NCI-H1048 (cell line): ENCODE measurements at regions not wholly inside any gene's neighbourhood (a gene's known extent, or its start where the extent isn't known, plus 50 kb on each side); places are given as distances from the start of the nearest gene placed in this dataset.

ENCODE experiments used
- DNase-seq: peaks from one replicate; lab custom pipeline; 2025; lab: John Stamatoyannopoulos, UW

DNA sequence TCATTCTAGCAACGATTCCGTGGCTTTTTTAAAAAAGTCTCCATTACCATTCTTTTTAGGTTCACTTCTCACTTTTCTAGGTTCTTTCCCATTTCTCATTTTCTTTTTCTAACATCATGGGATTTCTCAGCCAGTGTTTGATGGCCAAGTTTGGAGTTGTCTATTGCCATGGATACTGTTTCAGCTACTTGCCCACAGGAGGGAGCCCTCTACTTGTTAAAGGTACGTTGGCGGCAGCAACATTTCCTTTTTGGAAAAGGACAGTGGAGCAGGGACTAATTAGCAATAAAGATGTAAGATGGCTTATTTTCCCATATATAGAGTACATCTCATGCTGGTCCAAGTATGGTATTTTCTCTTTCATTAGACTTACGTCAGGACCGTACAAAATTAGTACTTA lies 2257.5 kb upstream of the C9orf72 start:
- DNase-seq = no peak

DNA sequence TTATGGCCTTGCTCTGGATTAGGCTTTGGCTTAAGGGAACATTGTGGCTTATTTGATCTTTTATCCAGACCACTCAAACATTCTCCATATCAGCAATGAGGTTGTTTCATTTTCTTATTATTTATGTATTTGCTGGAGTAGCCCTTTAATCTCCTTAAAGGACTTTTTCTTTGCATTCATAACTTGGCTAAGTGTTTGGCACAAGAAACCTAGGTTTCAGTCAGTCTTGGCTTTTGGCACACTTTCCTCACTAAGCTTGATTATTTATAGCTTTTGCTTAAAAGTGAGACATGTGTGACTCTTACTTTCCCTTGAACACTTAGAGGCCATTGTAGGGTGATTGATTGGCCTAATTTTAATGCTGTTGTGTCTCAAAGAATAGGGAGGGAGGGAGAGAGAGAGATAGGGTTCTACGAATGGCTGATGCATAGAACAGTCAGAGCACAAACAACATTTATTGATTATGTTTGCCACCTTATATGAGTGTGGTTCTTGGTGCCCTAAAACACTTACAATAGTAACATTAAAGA lies 2265.3 kb upstream of the C9orf72 start:
- no peak for DNase-seq

DNA sequence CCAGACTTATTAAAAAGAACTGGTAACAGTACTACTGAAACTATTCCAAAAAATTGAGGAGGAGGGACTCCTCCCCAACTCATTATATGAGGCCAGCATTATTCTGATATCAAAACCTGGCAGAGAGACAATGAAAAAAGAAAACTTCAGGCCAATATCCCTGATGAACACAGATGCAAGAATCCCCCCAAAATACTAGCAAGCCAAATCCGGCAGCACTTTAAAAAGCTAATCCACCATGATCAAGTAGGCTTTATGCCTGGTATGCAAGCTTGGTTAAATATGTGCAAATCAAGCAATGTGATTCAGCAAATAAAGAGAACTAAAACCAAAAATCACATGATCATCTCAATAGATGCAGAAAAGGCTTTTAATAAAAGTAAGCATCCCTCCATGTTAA lies 2271.0 kb upstream of the C9orf72 start:
- DNase-seq = no peak

DNA sequence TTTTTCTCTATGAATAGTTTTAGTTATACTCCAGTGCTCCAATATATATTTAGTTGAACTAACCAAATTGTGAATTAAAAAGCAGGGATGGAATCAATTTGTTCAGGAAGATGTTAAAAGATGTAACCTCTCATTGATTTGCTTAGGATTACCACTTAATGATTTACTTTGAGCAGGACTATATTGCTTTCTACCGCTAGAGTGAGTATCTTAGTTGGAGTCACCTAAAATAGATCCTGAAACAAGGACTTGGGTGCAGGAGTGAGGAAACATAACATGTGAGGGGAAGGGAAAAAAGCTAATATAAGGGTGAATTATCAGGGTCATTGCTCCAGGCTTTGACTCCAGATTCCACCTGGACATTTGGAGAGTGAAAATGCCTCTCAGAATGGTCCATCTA lies 2277.4 kb upstream of the C9orf72 start:
- DNase-seq = no peak

DNA sequence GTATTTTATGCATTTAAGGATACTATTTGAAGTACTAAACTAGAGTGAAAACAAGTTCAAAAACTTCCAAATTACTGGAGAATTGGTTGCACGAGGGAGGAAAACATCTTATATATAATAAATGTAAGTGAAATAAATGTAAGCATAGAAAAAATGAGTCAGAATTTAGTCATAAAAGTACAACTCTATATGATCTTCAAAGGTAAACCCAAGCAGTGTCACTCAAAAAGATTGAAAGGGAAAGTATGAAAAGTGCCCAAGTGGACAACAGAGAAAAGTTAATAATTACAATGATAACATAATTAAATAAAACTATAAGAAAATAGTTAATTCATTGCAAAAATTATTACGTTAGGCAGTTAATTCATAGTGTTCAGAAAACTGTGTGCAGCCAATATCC lies 2288.5 kb upstream of the C9orf72 start:
- DNase-seq = no peak

DNA sequence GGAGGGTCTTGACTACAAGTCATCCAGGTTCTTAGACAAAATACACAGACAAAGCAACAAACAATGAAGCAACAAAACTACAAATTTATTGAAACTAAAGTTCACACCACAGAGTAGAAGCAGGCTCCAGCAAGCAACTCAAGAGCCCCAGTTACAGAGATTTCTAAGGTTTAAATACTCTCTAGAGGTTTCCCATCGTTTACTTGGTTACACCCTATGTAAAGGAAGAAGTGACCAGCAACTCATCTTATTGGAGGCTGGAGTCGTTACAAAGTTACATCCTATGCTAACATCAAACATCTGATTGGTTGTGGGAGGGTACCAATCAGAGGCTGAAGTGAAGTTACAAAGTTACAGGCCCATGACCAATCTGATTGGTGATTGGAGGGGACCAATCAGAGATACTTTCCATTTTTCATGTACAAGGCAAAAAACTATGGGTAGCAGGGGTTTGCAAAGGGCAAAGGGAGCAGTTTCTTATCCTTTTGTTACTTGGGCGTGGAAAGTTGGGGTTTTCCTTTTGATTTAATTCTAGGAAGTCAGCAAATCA lies 2292.6 kb upstream of the C9orf72 start:
- DNase-seq = no peak

DNA sequence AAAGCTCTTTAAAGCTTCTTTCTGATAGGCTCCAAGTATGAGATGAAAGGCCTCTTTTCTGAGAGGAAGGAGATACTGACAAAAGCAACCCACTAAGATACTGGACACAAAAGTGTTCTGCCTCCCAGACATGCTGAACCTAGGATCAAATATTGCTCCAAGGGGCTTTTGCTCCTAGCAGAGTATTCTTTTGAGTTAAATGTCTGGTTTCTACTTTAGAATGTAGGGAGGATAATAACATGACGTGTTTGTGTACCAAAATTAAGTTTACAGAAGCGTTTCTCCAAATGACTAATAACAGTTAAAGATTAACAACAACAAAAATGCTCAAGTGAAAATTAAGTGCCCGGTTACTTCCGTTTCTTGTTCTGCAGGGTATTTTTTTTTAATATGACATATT lies 2293.3 kb upstream of the C9orf72 start:
- DNase-seq = no peak

DNA sequence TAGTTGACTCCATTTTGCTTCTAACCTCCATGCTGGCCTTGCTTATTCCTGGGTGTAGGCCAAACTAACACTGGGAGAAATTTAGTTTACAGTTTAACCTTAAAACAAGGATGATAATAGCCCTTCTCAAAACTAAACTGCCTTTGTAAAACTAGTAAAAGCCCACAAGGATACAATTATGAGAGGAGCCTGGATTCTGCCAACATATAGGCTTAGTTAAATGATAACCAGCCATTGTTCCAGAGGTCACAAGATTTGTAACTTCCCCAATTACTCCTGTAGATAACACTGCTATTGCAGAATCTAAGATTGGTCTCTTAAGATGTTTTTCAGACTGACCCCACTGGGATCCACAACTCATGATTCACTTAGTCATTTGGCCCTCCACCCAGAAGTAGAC lies 2300.3 kb upstream of the C9orf72 start:
- DNase-seq = no peak

DNA sequence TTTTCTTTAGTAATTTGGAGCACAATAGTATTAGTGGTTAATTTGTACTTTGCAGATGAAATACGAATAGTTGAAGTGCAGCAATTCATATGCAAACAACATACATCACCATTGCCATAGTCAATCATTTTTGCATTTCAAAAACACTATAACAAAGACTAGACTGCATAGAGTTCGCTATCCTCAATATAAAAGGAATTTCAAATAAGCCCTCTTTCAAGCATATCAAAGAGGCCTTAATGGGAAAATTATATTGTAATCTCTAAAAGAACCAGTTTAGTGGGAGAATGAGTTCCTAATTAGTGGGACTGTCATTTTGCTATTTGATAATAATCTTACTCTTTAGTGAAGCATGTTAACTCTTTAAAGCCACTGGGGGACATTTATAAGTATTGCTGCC lies 2302.3 kb upstream of the C9orf72 start:
- no peak for DNase-seq

DNA sequence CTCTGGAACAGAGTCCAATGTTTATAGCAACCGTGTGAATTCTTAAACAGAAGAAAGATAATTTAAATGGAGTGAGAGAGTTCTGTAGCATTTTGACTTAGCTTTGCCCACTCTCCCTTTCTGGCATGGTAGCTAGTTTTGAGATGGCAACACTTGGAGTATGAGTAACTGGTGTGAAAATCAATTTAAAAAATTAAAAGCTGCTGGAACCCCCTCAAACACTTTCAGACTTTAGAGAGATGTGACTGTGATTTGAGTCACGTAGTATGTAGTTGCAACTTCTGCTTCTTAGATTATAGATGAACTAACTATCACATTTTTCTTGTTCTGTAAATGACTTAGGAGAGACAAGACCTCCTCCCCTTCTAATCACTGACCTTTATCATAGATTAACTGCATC lies 2309.5 kb upstream of the C9orf72 start:
- no peak for DNase-seq

DNA sequence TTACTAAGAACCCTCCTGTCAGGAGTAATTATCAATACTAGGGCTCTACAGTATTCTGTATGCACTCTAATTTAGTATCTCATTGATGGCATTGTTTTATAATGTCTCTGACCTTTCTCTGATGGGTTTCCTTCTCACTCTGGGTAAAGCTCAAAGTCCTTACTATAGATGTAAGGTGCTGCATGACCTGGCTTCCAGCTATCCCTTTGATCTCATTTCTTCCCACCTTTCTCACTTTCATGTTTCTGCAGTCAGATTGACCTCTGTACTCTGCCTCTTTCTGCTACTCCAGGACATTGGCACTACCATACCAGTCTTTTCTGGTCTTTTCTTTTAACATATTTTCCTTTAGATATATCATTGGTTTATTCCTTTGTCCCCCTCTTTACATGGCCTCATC lies 2332.8 kb upstream of the C9orf72 start:
- DNase-seq = no peak

DNA sequence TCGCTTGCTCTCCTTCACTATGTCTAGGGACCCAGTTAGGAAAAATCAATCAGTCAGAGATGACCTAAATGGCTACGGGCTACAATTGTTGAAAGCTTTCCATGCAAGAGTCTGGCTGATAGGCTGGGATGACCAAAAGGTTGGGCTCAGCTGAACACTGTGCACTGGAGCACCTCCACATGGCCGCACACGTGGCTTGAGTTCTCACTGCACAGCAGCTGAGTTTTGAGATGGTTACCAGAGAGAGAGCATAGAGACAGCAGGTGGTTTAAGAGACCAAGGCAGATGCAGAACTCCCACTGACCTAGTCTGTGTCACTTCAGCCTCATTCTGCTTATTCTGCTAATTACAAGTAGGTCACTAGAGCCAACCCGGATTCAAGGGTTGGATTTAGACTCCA lies 2354.8 kb upstream of the C9orf72 start:
- no peak for DNase-seq

DNA sequence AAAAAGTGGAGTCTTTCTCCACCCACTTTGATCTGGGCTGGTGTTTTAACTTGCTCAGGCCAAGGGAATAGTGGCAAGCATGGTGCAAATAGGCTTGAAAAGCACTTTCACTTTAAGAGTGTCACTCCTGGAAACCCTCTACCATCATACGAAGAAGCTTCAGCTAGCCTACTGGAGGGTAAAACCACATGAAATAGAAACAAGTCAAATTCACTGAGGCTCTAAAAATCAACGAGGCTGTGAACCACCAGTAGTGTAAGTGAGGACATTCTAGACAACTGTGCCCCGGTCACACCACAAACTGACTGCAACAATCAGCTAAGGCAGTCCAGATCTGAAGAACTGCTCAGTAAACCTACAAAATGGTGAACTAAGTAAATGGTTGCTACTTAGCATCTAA lies 2366.3 kb upstream of the C9orf72 start:
- no peak for DNase-seq

DNA sequence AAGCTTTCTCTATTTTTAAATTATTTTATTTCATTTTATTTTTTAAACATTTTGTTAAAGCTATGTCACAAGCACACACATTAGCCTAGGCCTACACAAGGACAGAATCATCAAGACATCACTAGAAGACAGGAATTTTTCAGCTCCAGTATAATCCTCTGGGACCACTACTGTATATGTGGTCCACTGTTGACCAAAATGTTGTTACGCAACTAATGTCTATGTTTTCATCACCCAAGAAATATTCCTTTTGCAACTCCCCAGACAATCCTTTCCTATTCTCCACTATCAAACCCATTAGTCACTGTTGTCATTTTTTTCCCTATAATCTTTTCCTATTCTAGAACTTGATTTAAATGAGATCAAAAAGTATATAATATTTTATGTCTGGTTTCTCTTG lies 2371.7 kb upstream of the C9orf72 start:
- DNase-seq = no peak

DNA sequence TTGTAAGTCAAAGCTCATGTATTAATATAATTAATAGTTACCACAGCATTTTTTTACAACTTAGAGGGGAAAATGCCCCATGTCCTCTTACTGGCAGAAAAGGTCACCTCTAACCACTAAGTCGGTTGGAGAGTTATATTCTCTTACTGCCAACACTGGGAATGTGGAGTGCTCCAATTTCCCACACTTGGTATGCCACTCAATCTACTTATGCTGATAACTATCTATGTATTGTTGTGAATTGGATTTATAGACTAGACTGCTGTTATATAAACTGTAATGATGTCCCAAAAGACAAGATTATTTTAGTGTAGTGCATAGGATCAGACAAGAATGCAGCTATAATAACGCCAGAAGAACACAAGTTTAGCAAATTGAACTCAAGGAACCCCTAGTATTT lies 2385.2 kb upstream of the C9orf72 start:
- DNase-seq = no peak

DNA sequence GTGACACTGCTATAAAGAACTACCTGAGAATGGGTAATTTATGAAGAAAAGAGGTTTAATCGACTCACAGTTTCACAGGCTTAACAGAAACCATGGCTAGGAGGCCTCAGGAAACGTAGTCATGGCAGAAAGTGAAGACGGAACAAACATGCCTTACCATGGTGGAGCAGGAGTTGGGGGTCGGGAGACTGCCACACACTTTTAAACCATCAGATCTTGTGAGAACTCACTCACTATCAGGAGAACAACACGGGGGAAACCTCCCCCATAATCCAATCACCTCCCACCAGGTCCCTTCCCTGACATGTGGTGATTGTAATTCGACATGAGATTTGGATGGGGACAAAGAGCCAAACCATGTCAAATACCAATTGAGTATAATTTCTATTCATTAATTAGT lies 2392.6 kb upstream of the C9orf72 start:
- no peak for DNase-seq

DNA sequence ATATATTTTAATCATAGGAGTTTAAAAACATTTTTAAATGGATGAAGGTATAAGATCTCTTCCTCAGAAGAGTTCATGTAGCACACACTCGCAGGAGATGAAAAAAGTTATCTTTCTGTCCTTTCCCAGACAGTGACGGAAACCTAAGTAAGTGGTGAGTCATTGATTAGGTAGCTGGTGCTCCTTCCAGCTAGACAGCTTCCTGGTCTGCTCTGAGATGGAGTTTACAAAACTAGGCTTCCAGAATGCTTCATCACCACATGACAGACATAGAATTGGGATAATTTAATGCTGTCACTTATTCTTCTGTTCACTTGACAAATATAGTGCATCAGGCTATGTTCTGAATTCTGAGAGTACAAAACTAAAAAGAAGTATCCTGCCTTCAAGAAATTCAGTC lies 2393.0 kb upstream of the C9orf72 start:
- no peak for DNase-seq

DNA sequence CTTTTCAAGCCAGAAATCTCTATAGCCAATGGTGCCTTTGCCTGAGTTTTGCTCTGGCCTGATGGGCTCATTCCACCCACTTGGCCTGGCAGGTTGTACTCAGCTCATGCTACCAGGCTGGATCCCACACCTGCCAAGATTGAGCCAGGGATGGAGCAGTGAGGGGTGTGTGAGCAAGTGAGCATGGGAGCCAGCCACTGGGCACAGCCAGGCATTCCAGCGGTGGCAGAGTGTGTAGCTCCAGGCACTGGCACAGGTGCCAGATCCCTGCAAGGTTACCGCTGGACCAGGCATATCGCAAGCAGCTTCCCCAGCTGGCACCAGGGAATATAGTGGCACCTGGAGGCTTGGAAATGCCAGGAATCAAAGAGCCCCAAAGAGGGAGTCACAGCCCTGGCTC lies 2395.6 kb upstream of the C9orf72 start:
- DNase-seq = no peak

DNA sequence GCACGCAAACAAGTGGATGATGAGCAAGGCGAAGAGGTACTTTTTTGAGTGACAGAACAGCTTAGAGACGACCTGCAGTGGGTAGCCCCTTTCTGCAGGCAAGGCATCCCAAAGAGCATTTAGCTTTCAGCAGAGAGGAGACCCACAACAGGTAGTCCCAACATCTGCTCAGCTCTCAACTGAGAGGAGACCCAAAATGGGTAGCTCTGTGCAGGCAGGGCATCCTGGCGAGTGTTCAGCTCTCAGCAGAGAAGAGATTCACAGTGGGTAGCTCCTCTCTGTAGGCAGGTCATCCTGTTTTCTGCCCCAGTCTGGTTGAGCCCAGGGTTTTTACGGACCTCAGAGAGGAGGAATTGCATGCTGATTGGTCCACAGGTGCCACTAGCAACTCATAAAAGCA lies 2396.1 kb upstream of the C9orf72 start:
- no peak for DNase-seq

DNA sequence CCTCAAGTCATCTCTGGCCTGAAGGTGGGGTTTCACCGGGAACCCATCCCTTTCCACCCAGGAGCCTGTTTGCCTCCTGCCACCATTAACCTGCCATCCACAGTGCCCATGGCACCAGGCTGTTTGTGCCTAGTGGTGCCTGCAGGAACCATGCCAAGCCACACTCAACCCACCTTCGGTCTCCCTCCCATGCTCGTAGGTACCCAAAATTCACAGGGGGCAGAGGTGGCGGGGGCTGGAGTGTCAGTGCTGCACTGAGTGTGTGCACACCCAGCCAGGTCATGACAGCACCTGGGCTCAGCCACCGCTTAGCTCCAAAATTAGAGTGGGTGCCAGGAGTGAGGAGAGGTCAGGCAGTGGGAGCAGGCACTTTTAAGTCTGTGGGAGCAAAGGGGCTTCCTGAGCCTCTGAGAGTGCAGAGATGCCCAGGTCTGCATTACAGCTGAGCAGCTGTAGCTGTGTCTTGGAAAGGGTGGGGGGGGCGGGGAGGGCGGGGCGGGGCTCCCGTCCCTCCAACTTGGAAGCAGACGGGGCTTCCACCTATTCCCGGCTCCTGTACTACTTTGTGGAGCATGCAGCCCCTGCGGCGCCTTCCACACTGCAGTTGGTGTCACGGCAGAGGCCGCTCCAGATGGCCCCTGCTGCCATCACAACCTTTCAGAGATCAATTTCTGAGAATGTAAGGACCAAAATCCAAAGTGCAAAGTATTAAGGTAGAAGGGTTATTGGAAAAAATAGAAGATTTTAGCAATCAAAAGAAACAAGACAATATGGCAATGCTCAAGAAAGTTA lies 2396.8 kb upstream of the C9orf72 start:
- DNase-seq = no peak

DNA sequence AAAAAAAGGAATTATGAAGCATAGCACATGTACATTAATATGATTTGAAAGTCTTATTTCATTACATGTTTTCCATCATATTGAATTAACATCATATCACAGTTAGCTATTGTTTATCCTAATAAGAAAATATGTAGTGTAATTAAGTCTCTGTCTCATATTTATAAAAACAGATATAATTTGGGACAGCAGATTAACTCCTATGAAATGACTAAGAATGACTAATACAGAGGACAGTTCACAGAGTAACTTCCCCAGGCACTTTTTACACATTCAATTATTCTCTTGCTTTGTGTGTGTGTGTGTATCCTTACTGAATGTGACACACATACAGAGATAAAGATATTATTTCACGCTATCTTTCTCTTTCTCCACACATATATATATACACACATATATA lies 2400.9 kb upstream of the C9orf72 start:
- DNase-seq = no peak

DNA sequence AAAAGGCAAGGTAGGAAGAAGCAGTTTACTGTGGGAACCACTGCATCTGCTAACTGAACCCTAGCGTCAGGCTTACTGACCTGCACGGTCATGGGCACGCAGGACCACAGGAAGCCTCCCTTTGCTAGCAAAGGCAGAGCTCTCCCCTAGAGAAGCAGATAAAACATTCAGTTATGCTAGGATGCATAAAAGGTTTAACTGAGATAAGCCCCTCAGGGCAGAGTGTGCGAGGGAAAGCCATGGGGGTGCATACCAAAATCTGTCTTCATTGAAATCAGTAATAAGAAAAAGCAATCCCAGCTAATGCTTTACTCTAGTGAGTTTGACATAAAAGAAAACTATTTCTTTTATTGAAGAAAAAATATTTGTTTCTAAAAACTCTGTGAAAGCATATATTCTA lies 2403.7 kb upstream of the C9orf72 start:
- no peak for DNase-seq

DNA sequence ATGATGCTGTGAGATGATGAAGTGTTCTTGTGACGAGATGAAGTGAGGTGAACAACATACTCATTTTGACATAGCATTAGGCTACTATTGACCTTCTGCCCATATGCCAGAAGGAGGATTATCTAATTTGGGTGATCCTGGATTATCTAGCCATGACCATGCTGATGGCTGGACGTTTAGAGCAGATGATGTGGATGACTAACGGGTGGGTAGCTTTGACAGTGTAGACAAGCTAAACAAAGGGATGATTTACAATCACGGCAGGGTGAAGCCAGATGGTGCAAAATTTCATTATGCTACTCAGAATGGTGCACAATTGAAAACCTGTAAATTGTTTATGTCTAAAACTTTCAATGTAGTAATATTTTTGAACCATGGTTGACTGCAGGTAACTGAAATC lies 2403.4 kb upstream of the ACO1 start:
- DNase-seq = no peak

DNA sequence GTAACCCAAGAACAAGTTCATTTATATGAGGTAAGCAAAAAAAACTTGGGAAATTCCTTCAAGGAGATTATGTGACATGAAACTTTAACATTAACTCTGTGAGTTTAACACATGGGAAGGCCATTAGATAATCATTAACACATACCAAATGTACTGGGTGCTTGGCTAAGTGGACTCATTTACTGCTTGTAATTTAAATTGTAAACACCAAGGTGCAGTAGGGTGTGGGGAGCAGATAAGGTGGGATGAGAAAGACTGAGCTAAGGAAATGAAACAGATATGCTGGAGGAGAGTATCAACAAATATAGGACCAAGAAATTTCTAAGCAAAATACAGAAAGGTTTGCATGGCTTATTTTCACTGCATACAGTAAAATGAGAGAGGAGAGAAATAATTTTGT lies 2384.8 kb upstream of the ACO1 start:
- no peak for DNase-seq
